HK-2 (cell line): ENCODE measurements at regions not wholly inside any gene's neighbourhood (a gene's known extent, or its start where the extent isn't known, plus 50 kb on each side); places are given as distances from the start of the nearest gene placed in this dataset.

Experiments used
- DNase-seq: peaks from one replicate; pipeline ENCODE4 v3.0.0-alpha.2; 2018; ENCODE audit not compliant: unreplicated experiment

DNA sequence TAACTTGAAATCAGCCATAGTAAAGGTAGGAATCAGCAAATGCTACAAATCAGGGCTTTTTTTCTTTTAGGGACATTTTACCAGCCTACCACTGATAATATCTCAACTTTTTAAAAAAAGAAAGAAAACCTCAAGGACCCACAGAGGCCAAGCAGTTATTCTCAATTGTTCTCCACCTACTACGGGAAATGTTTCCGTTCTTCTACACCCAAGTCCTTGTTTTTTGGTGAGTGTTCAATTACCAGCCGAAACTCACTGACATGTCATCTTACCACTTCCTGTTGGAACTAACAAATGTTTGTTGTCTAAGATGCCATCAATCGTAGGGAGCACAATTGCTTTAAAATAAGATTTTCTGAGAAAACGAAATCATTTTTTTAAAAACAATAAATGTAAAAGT, 50.2 kb upstream of the CDK1 start:
- DNase-seq = no peak

GRCh38 chr10:60726257-60726656, 52.0 kb upstream of the CDK1 start:
- DNase-seq = no peak

DNA sequence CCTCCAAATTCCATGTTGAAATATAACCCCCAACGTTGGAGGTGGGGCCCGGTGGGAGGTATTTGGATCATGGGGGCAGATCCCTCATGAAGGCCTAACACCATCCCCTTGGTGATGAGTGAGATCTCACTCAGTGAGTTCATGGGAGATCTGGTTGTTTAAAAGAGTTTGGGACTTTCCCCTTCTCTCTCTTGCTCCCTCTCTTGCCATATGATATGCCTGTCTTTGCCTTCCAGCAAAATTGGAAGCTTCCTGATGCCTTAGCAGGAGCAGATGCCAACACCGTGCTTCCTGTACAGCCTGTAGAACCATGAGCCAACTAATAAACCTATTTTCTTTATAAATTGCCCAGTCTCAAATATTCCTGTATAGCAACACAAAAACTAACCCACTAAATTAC, 55.7 kb upstream of the CDK1 start:
- DNase-seq = no peak

DNA sequence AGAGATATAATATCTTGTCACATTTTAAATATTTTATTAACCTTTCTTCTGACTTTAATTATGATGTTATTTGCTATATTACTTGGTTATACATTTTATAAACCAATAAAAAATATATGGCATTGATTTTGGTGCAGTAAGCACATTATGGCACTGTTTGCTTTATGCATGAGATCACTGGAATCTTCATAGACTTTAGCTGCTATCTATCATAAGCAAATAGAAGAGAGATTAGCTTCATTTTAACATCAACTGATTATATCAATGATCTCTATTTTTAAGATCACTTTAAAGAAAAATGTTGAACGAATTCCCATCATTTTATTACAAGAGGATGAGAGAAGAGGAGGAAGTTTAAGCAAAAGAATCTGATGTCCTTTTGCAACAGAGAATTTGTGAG, 58.6 kb upstream of the CDK1 start:
- no peak for DNase-seq

- DNase-seq = no peak
Observed at GRCh38 chr10:60718886-60719285, 59.4 kb upstream of the CDK1 start.

DNA sequence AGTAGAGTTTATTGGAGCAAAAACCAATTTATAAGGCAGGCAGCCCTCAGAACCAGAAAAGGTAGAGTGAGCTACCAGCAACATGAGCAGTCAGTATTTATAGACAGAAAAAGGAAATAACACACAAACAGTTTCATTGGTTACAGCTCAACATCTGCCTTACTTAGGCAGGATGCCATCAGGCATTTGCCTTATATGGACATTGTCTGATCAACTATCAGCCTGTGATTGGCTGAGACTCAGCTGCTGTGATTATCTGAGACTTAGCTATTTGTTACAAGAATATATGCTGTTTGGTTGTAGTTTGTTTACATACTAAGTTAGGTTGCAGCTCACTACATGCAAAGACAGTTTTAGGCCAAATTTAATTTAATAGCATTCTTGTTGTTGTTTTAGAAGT, 60.4 kb upstream of the CDK1 start:
- DNase-seq = no peak

GRCh38 chr10:60714233-60714632, 64.0 kb upstream of the CDK1 start:
- DNase-seq = no peak

GRCh38 chr10:60711496-60711895, 66.8 kb upstream of the CDK1 start:
- no peak for DNase-seq

DNA sequence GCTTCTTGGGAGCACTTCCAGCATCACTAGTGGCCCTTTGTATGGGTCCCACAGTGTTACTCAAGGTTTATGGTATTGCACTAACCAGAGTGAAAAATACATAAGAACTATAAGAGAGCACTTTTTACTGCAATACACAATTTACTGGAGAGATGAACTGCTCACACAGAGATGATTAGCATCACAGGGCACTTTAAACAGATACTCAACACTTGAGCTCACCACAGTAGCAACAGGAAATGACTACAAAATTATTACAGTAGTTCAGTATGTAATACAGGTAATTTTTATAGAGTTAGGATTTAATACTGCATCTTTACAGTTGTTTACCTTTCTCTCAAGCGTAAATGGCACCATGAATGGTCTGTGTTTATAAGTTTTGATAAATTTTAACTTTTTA, 68.2 kb upstream of the CDK1 start:
- DNase-seq = no peak

- DNase-seq = no peak
Observed at GRCh38 chr10:60708666-60709065, 69.6 kb upstream of the CDK1 start.

- DNase-seq = no peak
Observed at GRCh38 chr10:60707841-60708240, 70.4 kb upstream of the CDK1 start.

- no peak for DNase-seq
Observed at GRCh38 chr10:60706146-60706545, 72.1 kb upstream of the CDK1 start.

DNA sequence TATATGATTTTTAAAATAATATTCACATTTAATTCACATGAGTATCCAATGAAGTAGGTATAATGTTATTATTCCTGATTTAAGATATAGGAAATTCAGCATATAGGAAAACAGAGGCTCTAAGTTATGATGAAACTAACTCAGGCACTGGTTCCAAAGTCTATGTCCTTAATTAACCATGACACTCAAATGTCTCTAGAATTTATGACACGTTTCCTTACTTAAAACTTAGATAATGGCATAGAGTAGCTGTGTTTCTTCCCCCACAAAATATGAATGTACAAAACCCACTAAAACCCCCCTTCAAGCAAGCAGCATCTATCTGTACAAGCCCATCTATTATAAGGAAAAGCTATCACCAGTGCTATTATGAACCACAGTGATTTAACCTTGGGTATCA, 72.9 kb upstream of the CDK1 start:
- DNase-seq = no peak

GRCh38 chr10:60704471-60704870, 73.8 kb upstream of the CDK1 start:
- DNase-seq = no peak

GRCh38 chr10:60703266-60704041, 74.8 kb upstream of the CDK1 start:
- DNase-seq = no peak

DNA sequence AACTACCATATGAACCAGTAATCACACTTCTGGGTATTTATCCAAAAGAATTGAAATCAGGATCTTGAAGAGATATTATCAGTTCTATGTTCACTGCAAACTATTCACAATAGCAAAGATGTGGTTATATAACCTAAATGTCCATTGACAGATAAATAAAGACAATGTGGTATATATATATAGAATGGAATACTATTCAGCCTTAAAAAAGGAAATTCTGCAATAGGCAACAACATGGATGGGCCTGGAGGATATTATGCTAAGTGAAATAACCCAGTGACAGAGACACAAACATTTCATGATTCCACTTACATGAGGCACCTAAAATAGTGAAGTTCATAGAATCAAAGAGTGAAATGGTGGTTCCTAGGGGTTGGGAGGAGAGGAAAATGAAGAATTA, 90.6 kb upstream of the CDK1 start:
- DNase-seq = no peak

DNA sequence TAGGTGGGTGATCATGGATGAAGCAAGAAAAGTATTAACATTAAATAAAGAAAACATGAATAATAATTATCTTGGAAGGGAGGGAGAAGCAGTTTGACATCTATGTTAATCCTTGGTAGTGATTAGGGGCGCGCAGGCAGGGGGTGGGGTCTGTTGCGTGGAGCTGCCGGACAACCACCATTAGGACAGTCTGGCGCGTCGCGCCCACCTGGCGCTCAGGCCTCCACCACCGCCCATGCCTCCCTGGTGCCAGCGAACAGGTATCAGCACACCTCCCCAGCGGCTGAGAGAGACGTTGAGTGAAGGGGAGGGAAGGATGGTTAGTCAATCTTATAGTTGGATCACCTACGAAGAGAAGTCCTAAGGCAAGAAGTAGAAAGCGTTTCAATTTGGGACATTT, 94.2 kb upstream of the CDK1 start:
- no peak for DNase-seq

GRCh38 chr10:60681103-60681502, 97.2 kb upstream of the CDK1 start:
- DNase-seq = no peak

DNA sequence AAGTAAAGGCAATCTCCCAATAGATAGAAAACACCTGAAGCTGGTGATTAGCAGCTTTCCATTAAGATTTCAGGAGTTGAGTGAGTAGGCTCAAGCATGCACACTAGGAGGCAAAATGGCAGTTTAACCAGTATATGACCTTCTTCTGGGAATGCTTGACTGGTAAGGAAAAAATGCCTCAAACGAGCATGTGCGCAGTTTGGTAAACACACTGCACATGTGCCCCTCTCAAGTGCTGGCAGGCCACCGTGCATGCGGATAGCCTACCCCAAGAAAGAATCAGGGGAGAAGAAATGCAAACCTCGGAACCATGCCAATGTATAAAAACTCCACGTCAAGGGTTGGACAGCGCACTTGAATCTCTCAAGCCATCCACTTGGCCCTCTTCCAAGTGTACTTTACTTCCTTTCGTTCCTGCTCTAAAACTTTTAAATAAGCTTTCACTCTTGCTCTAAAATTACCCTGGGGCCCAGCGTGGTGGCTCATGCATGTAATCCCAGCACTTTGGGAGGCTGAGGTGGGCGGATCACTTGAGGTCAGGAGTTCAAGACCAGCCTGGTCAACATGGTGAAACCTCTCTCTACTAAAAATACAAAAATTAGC, 98.8 kb upstream of the CDK1 start:
- no peak for DNase-seq

GRCh38 chr10:60678978-60679377, 99.3 kb upstream of the CDK1 start:
- no peak for DNase-seq

DNA sequence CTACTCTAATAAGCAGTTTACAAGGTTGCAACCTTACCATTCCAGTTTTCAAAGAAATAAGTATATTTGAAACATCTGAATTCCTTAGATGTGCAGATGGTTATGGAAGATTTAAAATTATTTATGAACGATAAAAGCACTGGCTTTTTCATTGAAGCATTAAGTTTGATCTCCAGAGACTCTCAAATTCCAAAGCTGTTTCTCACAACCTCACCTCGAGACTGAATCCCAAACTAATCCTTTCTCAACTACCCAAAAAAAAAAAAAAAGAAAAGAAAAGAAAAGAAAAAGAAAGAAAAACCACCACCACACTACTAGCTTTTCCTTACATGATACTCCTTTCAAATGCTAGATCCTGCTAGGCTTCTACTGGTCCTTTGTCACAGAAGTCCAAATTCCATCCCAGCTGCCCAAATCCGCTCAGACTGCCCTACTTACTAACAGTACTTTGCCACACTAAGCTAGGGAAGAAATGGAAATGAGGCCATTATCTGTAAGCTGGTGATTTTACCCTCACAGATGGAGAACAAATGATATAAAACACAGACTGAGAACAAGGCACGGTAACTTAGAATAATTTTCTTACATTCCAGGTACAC, 100.6 kb upstream of the CDK1 start:
- DNase-seq = no peak

- DNase-seq = no peak
Observed at GRCh38 chr10:60675236-60675635, 103.0 kb upstream of the CDK1 start.

DNA sequence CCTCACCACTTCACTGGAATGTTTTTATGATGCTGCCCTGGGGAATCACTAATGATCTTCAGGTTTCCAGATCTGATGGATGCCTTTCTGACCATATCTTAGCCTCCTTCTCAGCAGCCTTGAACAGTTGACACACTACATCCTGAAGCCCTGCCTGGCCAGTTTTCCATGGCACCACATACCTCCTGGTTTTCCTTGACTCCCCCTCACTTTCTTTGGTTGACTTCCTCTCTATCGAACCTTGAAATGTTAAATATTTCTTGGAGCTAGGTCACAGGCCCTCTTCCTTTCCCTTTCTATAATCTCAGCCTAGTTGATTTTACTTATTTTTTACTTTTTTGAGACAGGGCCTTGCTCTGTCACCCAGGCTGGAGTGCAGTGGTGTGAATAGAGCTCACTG, 108.8 kb upstream of the CDK1 start:
- no peak for DNase-seq
